CD4-positive, alpha-beta T cell treated with Interleukin-6 at 100 ng/mL for 8 hours (primary cell): ENCODE measurements at regions not wholly inside any gene's neighbourhood (a gene's known extent, or its start where the extent isn't known, plus 50 kb on each side); places are given as distances from the start of the nearest gene placed in this dataset.

Experiments used
- DNase-seq: peaks from one replicate; pipeline ENCODE4 v3.0.0-alpha.2; 2020; ENCODE audit warnings: mixed read lengths, low spot score

DNA sequence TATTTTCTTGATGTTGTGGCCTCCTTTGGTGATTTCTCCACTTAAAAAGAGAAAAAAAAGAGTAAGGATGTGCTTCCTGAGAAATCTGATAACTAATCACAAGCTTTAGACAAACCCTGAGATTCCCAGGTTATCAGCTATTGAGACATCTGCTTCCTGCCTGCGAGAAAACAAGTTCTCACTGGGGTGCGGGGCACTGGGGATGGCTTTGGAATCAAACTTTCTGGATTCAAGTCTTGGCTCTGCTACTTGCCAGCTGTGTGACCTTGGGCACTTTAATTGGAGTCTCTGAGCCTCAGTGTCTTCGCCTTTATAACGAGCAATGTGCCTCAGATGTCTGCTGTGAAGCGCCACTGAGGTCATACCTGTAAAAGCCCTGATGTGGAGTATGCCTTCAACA lies 152.5 kb upstream of the NAV2 start:
- no peak for DNase-seq

- no peak for DNase-seq
These were observed 152.9 kb upstream of the NAV2 start for GRCh38 chr11:19559746-19560145.

DNA sequence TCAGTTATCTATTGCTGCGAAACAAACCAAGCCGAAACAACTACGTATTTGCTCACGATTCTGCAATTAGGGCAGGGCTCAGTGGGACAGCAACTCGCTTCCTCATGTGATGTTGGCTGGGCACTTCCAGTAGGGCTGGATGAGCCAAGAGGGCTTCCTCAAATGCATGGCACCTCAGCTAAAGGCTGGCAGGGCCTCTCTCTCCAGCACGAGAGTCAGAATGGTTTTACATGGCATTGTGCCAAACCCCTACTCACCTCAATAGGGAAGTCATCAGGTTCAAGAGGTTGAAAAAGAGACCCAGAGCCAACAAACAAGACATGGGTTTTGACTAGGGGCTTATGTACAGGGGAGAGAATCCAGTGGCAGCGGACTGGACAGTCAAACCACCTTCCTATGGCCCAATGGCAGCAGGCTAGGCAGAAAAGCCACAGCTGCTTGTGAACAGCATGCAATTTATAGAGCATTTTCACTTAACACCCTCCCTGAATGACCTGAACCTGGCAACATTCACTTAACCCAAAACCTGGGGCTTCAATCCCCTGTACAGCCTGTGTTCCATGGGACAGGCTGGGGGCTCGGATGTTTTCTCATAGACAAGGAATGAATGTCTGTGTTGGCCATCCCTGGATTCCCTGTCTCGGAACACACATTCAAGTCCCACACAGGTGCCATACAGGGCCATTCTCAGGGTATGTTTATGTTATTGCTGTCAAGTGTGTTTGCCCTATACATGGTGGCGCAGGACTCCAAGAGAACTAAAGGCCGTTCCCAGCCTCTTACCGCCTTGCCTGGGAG lies 154.2 kb upstream of the NAV2 start:
- no peak for DNase-seq

- peak; percentile 41 for DNase-seq
These were observed 154.9 kb upstream of the NAV2 start for GRCh38 chr11:19557720-19558140.

DNA sequence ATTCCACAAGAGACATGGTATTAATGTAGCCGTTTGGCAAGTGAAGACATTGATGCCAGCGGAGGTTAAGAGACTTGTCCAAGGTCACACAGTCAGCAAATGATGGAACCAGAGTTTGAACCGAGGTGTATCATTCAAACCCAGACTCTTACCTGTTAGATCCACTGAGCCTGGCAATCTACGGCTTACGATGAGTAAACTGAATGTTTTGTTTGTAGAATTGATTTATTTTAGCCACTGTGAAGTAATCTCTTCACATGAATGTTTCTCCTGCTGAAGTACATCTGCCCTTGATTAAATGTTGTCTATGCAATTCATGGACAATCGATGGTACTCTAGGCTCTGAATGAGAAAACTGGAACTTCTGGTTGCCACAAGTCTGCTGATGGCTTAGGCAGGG lies 155.5 kb upstream of the NAV2 start:
- DNase-seq, result no peak

GRCh38 chr11:19555266-19555665 lies 157.4 kb upstream of the NAV2 start:
- no peak for DNase-seq

GRCh38 chr11:19553683-19554333 lies 158.8 kb upstream of the NAV2 start:
- DNase-seq, result peak; percentile 38

GRCh38 chr11:19552656-19553260 lies 159.9 kb upstream of the NAV2 start:
- DNase-seq, result no peak

DNA sequence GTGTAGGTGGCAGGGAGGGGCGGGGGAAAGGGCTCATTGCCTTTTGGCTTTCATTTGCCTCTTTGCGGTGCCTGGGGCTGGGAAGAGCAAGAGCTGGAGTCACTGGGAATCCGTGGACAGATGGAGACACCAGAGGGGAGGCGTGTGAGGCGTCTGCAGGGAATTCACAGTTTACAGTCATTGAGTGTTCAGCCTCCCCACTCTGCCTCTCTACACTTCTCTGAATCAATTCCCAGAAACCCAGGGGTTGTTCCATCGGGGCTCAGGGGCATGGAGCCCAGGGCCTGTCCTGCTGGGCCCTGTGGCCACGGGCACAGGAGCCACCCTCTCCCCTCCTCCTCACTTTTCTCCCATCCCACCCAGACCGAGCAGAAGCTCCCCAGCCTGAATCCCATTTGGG lies 160.5 kb upstream of the NAV2 start:
- no peak for DNase-seq

DNA sequence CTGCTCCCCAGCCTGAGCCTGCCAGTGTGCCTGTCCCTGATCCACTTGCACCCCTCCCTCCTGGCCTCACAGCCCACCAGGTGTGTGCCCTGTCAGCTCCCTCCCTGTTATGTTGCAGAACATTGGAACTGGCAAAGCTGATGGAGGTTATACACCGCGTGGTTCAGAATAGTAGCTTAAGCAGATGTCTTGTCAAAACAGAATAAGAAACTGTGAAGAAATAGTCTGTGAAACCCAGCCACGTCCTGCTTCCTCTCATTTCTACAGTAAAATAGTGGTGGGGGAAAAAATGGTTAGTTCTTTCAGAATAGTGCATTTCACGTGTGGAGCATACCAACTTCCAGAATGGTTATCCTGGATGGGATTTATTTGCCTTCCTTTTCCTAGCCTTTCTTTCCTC lies 161.2 kb upstream of the NAV2 start:
- no peak for DNase-seq

GRCh38 chr11:19547044-19547443 lies 165.6 kb upstream of the NAV2 start:
- DNase-seq, result no peak

DNA sequence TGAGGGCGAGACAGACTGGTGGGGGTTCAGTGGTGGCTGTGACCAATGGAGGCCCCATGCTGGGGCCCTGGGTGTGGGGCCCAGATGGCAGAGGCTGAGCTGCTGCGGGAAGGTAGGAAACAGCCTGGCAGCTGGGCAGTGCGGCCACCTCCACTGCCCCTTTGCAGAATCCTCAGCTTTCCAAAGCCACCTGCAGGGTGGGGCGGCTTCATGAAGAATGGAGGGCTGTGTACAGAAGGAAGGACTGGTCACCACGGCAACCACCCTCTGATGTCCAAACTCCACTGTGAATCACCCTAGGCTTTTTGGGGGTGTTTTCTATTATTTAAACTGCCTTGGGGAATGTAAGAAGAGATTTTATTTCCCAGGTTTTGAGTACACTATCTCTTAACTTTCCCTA lies 166.3 kb upstream of the NAV2 start:
- no peak for DNase-seq

- DNase-seq, result no peak
These were observed 171.1 kb upstream of the NAV2 start for GRCh38 chr11:19541521-19542049.

GRCh38 chr11:19539861-19540260 lies 172.8 kb upstream of the NAV2 start:
- no peak for DNase-seq

DNA sequence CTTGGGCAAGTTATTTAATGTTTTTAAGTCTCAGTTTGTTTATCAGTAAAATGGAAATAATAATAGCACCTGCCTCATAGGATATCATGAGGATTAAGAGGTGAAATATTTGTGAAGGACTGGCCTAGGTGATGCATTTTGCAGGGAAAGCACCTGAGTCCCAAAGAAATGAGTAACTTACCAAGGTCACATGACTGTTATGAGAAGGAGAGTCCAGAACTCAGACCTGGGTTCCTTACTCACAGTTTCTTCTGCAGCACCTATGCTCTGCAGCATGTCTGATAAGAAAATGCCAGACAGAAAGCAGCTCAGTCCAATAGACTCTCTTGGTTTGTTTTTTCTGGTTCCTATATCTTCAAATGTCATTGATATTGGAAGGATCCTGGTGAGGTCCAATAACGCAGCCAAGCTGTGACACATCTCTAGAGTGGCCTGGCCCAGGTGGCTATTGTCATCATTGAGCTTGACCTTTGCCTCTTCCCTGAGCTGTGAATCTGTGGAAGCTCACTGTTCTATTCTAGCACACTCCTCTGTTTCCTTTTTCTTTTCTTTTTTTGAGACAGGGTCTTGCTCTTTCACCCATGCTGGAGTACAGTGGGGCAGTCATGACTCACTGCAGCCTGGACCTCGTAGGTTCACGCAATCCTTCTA lies 174.7 kb upstream of the NAV2 start:
- no peak for DNase-seq

- no peak for DNase-seq
These were observed 176.5 kb upstream of the NAV2 start for GRCh38 chr11:19536131-19536530.

DNA sequence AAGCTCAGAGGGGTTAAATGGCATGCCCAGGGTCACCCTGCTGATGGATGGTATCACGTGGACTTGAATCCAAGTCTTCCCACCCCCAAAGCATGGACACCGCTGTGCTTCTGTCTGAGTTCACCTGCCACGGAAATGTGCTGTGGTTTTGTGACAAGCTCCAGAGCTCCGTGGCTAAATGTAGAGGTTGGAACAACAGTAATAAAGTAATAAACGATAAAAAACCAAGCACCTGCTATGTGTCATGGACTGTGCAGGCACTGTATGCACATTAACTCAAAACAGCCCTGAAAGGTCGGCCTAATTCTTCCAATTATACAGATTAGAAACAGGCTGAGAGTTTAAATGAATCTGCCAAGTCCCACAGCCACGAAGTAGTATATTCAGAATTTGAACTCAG lies 182.1 kb upstream of the NAV2 start:
- no peak for DNase-seq

DNA sequence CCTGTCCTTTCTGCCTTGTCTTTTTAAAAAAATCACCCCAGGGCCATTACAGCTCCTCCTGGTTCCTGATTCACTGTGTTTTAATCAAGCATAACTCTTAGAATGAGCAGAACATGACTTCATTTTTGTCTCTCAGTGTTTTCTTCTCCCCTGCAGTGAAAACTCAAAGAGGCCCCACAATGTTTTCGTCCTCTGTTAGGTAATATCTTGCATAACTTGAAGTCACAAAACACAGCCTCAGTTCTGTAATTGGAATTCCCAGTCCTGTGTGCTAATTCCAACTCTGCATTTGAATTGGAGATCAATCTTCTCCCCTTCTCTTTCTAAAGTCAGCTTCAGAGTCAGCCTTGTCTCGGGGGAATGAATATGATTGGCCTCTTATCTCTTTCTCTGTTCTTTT lies 186.5 kb upstream of the NAV2 start:
- no peak for DNase-seq

GRCh38 chr11:19525714-19526113 lies 186.9 kb upstream of the NAV2 start:
- no peak for DNase-seq

- DNase-seq, result no peak
These were observed 187.4 kb upstream of the NAV2 start for GRCh38 chr11:19525276-19525675.

GRCh38 chr11:19524171-19524671 lies 188.4 kb upstream of the NAV2 start:
- no peak for DNase-seq

GRCh38 chr11:19520681-19521080 lies 192.0 kb upstream of the NAV2 start:
- no peak for DNase-seq
